ENCODE measurements at regions not wholly inside any gene's neighbourhood (a gene's known extent, or its start where the extent isn't known, plus 50 kb on each side); places are given as distances from the start of the nearest gene placed in this dataset.

DNA sequence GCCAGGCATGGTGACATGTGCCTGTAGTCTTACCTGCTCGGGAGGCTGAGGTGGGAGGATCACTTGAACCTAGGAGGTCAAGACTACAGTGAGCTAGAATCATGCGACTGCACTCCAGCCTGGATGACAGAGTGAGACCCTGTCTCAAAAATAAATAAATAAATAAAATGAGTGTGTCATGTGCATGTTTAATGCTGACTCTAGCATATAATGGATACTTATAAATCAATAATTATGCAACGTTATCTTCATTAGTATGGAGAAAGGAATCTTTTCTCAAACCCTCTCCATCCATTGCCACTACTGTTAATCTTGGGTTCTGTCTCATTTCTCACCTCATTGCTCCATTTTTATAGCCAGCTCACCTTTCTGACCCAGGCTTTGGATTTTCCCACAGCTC, 189.5 kb upstream of the RPL34 start:
- no peak overlapping the region for H2AFZ ChIP-seq (ENCODE audit: insufficient read depth, low read depth, low read length, poor library complexity, severe bottlenecking)
- no peak overlapping the region for H3K4me3 Mint-ChIP-seq
- H3K27me3 Mint-ChIP-seq: no peaks in the 10 kb centered on the region
- ChIA-PET CTCF (no interaction called here), POLR2A (no interaction called here)
- no peak for ATAC-seq (ENCODE audit: low read depth)
- H3K4me1 ChIP-seq (ENCODE audit: control insufficient read depth in 2 of 2, insufficient read depth in 2 of 2, low read length in 2 of 2): no peaks in the 10 kb centered on the region
- no peaks in the 10 kb centered on the region for H3K79me2 ChIP-seq (ENCODE audit: control insufficient read depth, insufficient read depth, low read length)
- DNase-seq: no peak
- no peak overlapping the region for H3K9ac ChIP-seq (ENCODE audit: low read length)
- no peak overlapping the region for H3K27ac Mint-ChIP-seq
- no peaks in the 10 kb centered on the region for H4K20me1 ChIP-seq (ENCODE audit: control insufficient read depth, insufficient read depth, low read length, poor library complexity, severe bottlenecking)
- no peak overlapping the region for H3K4me2 ChIP-seq (replicated peaks; ENCODE audit: low read depth, low read length, poor library complexity, severe bottlenecking)
- 89% methylated on average over 1 of the region's 3 CpGs for WGBS (ENCODE audit: insufficient coverage)
- H3K9me3 ChIP-seq (ENCODE audit: control extremely low read depth in 1 of 3, control insufficient read depth in 2 of 3, insufficient read depth in 1 of 3, low read length in 2 of 3): no peaks in the 10 kb centered on the region
- no peaks in the 10 kb centered on the region for H3K9me3 Mint-ChIP-seq (ENCODE audit: insufficient read depth)
- no peaks in the 10 kb centered on the region for H3K4me1 Mint-ChIP-seq
- no peaks in the 10 kb centered on the region for H3K36me3 ChIP-seq (replicated peaks in 1 of 2; ENCODE audit: control extremely low read depth in 1 of 2, control insufficient read depth in 1 of 2, extremely low read depth in 1 of 2, insufficient read depth in 2 of 2, low read length in 1 of 2)
- H3K27me3 ChIP-seq (replicated peaks in 1 of 4; ENCODE audit: control extremely low read depth in 1 of 4, control insufficient read depth in 3 of 4, insufficient read depth in 4 of 4, low read length in 3 of 4): no peaks in the 10 kb centered on the region
- no peak overlapping the region for H3K4me3 ChIP-seq (ENCODE audit: control extremely low read depth in 1 of 5, extremely low read depth in 1 of 5, insufficient read depth in 1 of 5, low read depth in 2 of 5, low read length in 4 of 5)
- intact Hi-C loops (cut with micrococcal nuclease): no loop called here
- H3K27ac ChIP-seq (ENCODE audit: low read length in 2 of 2): no peak overlapping the region
- TF ChIP-seq EZH2 (IDR thresholded peaks at IDR 0.05; ENCODE audit: borderline replicate concordance, insufficient read depth, low read depth, low read length, poor library complexity, severe bottlenecking) (no peak), CTCF (IDR thresholded peaks at IDR 0.05) (no peak)

DNA sequence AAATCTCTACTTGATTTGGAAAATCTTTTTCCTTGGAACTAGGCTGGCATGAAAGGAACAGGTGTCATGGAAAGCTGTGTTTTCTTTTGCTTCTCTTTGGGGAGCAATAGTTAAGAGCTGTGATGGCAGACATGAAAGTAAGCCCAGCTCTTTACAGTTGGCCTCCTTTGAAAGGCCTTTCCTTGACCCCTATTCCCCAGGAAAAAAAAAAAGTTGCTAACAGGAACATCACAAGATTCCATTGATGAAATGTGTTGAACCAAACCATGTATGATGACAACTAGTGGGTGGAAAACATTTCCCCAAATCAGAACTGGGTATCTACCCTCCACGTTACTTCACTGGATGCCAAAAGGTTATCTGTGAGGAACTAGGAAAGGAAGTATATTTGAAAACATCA, 190.7 kb upstream of the RPL34 start:
- CTCF ChIA-PET: no interaction called here
- Histone ChIP-seq H3K79me2 (ENCODE audit: control insufficient read depth, insufficient read depth, low read length) (no peaks in the 10 kb centered on the region), H3K27me3 (replicated peaks in 1 of 4; ENCODE audit: control extremely low read depth in 1 of 4, control insufficient read depth in 3 of 4, insufficient read depth in 4 of 4, low read length in 3 of 4) (no peaks in the 10 kb centered on the region), H3K27ac (ENCODE audit: low read length in 2 of 2) (no peak overlapping the region), H4K20me1 (ENCODE audit: control insufficient read depth, insufficient read depth, low read length, poor library complexity, severe bottlenecking) (no peaks in the 10 kb centered on the region), H3K9me3 (ENCODE audit: control extremely low read depth in 1 of 3, control insufficient read depth in 2 of 3, insufficient read depth in 1 of 3, low read length in 2 of 3) (no peaks in the 10 kb centered on the region), H3K4me1 (ENCODE audit: control insufficient read depth in 2 of 2, insufficient read depth in 2 of 2, low read length in 2 of 2) (no peaks in the 10 kb centered on the region), H3K36me3 (replicated peaks in 1 of 2; ENCODE audit: control extremely low read depth in 1 of 2, control insufficient read depth in 1 of 2, extremely low read depth in 1 of 2, insufficient read depth in 2 of 2, low read length in 1 of 2) (no peaks in the 10 kb centered on the region), H3K9ac (ENCODE audit: low read length) (no peak overlapping the region), H3K4me2 (replicated peaks; ENCODE audit: low read depth, low read length, poor library complexity, severe bottlenecking) (no peak overlapping the region), H3K4me3 (ENCODE audit: control extremely low read depth in 1 of 5, extremely low read depth in 1 of 5, insufficient read depth in 1 of 5, low read depth in 2 of 5, low read length in 4 of 5) (no peak overlapping the region), H2AFZ (ENCODE audit: insufficient read depth, low read depth, low read length, poor library complexity, severe bottlenecking) (no peak overlapping the region)
- POLR2A ChIA-PET: no interaction called here
- TF ChIP-seq EZH2 (IDR thresholded peaks at IDR 0.05; ENCODE audit: borderline replicate concordance, insufficient read depth, low read depth, low read length, poor library complexity, severe bottlenecking) (no peak), CTCF (IDR thresholded peaks at IDR 0.05) (no peak)
- ATAC-seq (ENCODE audit: low read depth): no peak
- Mint-ChIP-seq H3K27ac (no peak overlapping the region), H3K27me3 (no peaks in the 10 kb centered on the region), H3K4me1 (no peaks in the 10 kb centered on the region), H3K9me3 (ENCODE audit: insufficient read depth) (no peaks in the 10 kb centered on the region), H3K4me3 (no peak overlapping the region)
- intact Hi-C loops (cut with micrococcal nuclease): no loop called here
- no peak for DNase-seq
- WGBS (ENCODE audit: insufficient coverage): no CpG with 5 or more reads among the region's 1 CpG

Data from B cell (primary cell).